ENCODE measurements at regions not wholly inside any gene's neighbourhood (a gene's known extent, or its start where the extent isn't known, plus 50 kb on each side); places are given as distances from the start of the nearest gene placed in this dataset.

GRCh38 chr16:11484691-11485258 is 101.9 kb downstream of the LITAF start:
- Histone ChIP-seq H3K4me3 (ENCODE audit: low read depth in 1 of 2, low read length in 1 of 2) (no peak overlapping the region), H3K27ac (no peak overlapping the region), H3K9me3 (peaks cover 4% of the 10 kb centered on the region), H3K36me3 (peaks cover 13% of the 10 kb centered on the region), H3K27me3 (no peaks in the 10 kb centered on the region), H3K4me1 (ENCODE audit: control insufficient read depth in 1 of 2, insufficient read depth in 1 of 2, low read depth in 1 of 2, low read length in 1 of 2) (no peaks in the 10 kb centered on the region)
- no peak for TF ChIP-seq CTCF (IDR thresholded peaks at IDR 0.05)

GRCh38 chr16:11485676-11486075 is 101.0 kb downstream of the LITAF start:
- Histone ChIP-seq H3K9me3 (peaks cover 4% of the 10 kb centered on the region), H3K27ac (no peak overlapping the region), H3K27me3 (no peaks in the 10 kb centered on the region), H3K36me3 (peaks cover 13% of the 10 kb centered on the region), H3K4me1 (ENCODE audit: control insufficient read depth in 1 of 2, insufficient read depth in 1 of 2, low read depth in 1 of 2, low read length in 1 of 2) (no peaks in the 10 kb centered on the region), H3K4me3 (ENCODE audit: low read depth in 1 of 2, low read length in 1 of 2) (no peak overlapping the region)
- TF ChIP-seq CTCF (IDR thresholded peaks at IDR 0.05) = no peak

- Histone ChIP-seq H3K27ac (no peak overlapping the region), H3K4me1 (ENCODE audit: control insufficient read depth in 1 of 2, insufficient read depth in 1 of 2, low read depth in 1 of 2, low read length in 1 of 2) (no peaks in the 10 kb centered on the region)
- TF ChIP-seq CTCF (IDR thresholded peaks at IDR 0.05) = no peak
Observed at GRCh38 chr16:11487289-11487688, 99.4 kb downstream of the LITAF start.

GRCh38 chr16:11488304-11488703 is 98.4 kb downstream of the LITAF start:
- Histone ChIP-seq H3K27ac (peak overlapping the region; percentile 9), H3K9me3 (peaks cover 4% of the 10 kb centered on the region), H3K27me3 (no peaks in the 10 kb centered on the region), H3K4me3 (ENCODE audit: low read depth in 1 of 2, low read length in 1 of 2) (no peak overlapping the region), H3K36me3 (peaks cover 13% of the 10 kb centered on the region), H3K4me1 (ENCODE audit: control insufficient read depth in 1 of 2, insufficient read depth in 1 of 2, low read depth in 1 of 2, low read length in 1 of 2) (no peaks in the 10 kb centered on the region)
- no peak for TF ChIP-seq CTCF (IDR thresholded peaks at IDR 0.05)

More at GRCh38 chr16:11487289-11487688, 99.4 kb downstream of the LITAF start:
- peaks cover 4% of the 10 kb centered on the region for H3K9me3 ChIP-seq
- no peaks in the 10 kb centered on the region for H3K27me3 ChIP-seq
- peaks cover 13% of the 10 kb centered on the region for H3K36me3 ChIP-seq
- no peak overlapping the region for H3K4me3 ChIP-seq (ENCODE audit: low read depth in 1 of 2, low read length in 1 of 2)

GRCh38 chr16:11491524-11491923 is 95.2 kb downstream of the LITAF start:
- Histone ChIP-seq H3K9me3 (no peaks in the 10 kb centered on the region), H3K4me3 (ENCODE audit: low read depth in 1 of 2, low read length in 1 of 2) (no peak overlapping the region), H3K4me1 (ENCODE audit: control insufficient read depth in 1 of 2, insufficient read depth in 1 of 2, low read depth in 1 of 2, low read length in 1 of 2) (no peaks in the 10 kb centered on the region), H3K27ac (no peak overlapping the region), H3K27me3 (no peaks in the 10 kb centered on the region), H3K36me3 (no peaks in the 10 kb centered on the region)
- no peak for TF ChIP-seq CTCF (IDR thresholded peaks at IDR 0.05)
